Naive B cell (primary cell): ENCODE measurements at regions not wholly inside any gene's neighbourhood (a gene's known extent, or its start where the extent isn't known, plus 50 kb on each side); places are given as distances from the start of the nearest gene placed in this dataset.

Experiments
- ATAC-seq, 2 donors: fragments of 150-1000 bp; cut with Tn5 transposase; 2 replicates each; pipeline ENCODE4 v1.10.0; 2021; ENCODE audit warnings: low read depth in 2 of 2, mild to moderate bottlenecking in 2 of 2, moderate library complexity in 2 of 2
- DNase-seq: peaks from one replicate; pipeline ENCODE4 v3.0.0; 2022
- H3K27ac Mint-ChIP-seq, 6 donors: one replicate each; pipeline ENCODE4 v1.8.0; 2020 to 2022; ENCODE audit warnings: mild to moderate bottlenecking in 6 of 6, mixed read lengths in 6 of 6, moderate library complexity in 5 of 6, inconsistent platforms in 2 of 6
- H3K27me3 Mint-ChIP-seq, 3 donors: one replicate each; pipeline ENCODE4 v1.8.0; 2021 to 2022; ENCODE audit warnings: mixed read lengths in 3 of 3, mild to moderate bottlenecking in 1 of 3
- H3K36me3 Mint-ChIP-seq, 2 donors: one replicate each; pipeline ENCODE4 v1.8.0; 2020 to 2022; ENCODE audit warnings: mixed read lengths in 2 of 2, inconsistent platforms in 1 of 2, mild to moderate bottlenecking in 1 of 2
- H3K4me1 Mint-ChIP-seq, 3 donors: one replicate each; pipeline ENCODE4 v1.8.0; 2020 to 2022; ENCODE audit warnings: mixed read lengths in 3 of 3, inconsistent platforms in 1 of 3, mild to moderate bottlenecking in 1 of 3, moderate library complexity in 1 of 3
- H3K4me3 Mint-ChIP-seq, 8 donors: one replicate each; pipeline ENCODE4 v1.8.0; 2020 to 2022; ENCODE audit warnings: mild to moderate bottlenecking in 8 of 8, mixed read lengths in 8 of 8, moderate library complexity in 8 of 8, inconsistent platforms in 2 of 8
- H3K9me3 Mint-ChIP-seq, 7 donors: one replicate each; pipeline ENCODE4 v1.8.0; 2020 to 2022; ENCODE audit warnings: mixed read lengths in 7 of 7, mild to moderate bottlenecking in 5 of 7, inconsistent platforms in 2 of 7, moderate library complexity in 1 of 7

GRCh38 chr3:194246709-194247349 lies 104.3 kb downstream of the CPN2 start:
- Mint-ChIP-seq H3K27me3 (peaks cover 33 to 60% (median 52%) of the 10 kb centered on the region in 3 donors), H3K9me3 (no peaks in the 10 kb centered on the region), H3K4me3 (no peak overlapping the region), H3K27ac (no peak overlapping the region), H3K36me3 (peaks cover 0 to 5% of the 10 kb centered on the region in 2 donors), H3K4me1 (peaks cover 0 to 5% (median 5%) of the 10 kb centered on the region in 3 donors)
- DNase-seq (no peak), ATAC-seq (no peak)

DNA sequence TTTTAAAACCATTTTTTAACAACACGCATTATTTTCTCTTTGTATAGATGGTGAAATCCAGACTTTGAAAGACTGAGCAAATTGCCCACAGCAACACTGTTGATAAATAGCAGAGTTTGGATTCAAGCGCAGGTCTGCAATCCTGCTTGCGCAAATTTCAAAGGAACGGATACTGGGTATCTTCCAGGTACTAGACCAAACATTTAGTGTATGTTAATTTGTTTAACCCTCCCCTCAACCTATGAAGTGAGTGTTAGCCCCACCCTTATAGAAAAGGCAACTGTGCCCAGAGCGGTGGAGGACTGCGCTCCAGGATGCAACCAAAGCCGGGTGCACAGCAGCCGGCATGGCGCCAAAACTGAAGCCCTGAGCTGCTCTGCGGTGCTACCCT lies 103.8 kb downstream of the CPN2 start:
- H3K27ac Mint-ChIP-seq = peak overlapping the region in 1 of 6 donors; percentile 55
- peaks cover 0 to 5% (median 5%) of the 10 kb centered on the region in 3 donors for H3K4me1 Mint-ChIP-seq
- peaks cover 30 to 60% (median 53%) of the 10 kb centered on the region in 3 donors for H3K27me3 Mint-ChIP-seq
- no peak for ATAC-seq
- no peak overlapping the region for H3K4me3 Mint-ChIP-seq
- no peaks in the 10 kb centered on the region for H3K9me3 Mint-ChIP-seq
- H3K36me3 Mint-ChIP-seq = peaks cover 0 to 5% of the 10 kb centered on the region in 2 donors
- DNase-seq = no peak

GRCh38 chr3:194249323-194250097 lies 101.6 kb downstream of the CPN2 start:
- Mint-ChIP-seq H3K27ac (peak overlapping the region in 1 of 6 donors; percentile 27), H3K4me3 (no peak overlapping the region), H3K4me1 (peaks cover 3 to 13% (median 9%) of the 10 kb centered on the region in 3 donors), H3K36me3 (peaks cover 0 to 5% of the 10 kb centered on the region in 2 donors), H3K9me3 (no peaks in the 10 kb centered on the region), H3K27me3 (peaks cover 32 to 60% (median 54%) of the 10 kb centered on the region in 3 donors)
- no peak for ATAC-seq
- DNase-seq = no peak

DNA sequence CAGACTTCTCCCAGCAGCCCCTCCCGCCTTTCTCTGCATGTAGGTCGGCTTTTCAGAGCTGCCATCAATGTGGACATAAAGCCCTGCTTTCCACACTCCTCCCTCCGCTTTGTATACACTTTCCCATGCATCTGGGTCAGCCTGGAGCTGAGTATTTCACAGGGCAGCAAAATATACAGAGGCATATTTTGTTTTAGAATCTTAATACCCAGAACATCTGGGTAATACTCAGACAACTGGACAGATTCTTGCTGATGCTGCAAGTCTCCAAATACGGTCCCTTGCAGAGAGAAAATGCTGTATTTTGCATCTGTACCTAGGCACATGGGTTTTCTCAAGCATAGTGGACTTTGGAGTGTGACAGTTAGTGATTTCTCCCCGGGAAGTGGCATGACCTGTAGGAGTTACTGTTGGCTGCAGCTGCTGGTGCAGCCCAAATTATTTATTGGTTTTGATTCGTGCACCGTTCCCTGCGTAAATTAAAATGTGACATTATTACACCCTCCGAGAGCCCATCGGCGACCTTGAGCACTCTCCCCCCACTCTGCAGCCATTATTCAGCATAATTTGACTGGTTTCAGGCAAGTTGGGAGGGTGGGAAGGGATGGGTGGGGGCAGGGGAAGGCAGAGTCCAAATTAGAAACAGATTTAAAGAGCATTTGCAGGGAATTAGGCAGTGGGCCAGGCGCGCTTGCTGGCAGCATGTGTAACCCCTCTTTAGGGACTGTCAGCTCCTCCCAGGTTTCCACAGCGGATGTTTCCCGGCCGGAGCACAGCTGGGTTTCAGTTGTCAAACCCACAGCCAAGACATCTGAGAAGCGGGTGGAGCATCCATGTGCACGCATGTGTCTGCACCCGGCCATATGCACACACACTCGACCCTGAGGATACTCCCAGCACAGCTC lies 100.8 kb downstream of the CPN2 start:
- Mint-ChIP-seq H3K27me3 (peaks cover 32 to 60% (median 54%) of the 10 kb centered on the region in 3 donors), H3K9me3 (no peaks in the 10 kb centered on the region), H3K27ac (no peak overlapping the region), H3K4me1 (peaks cover 9 to 16% (median 12%) of the 10 kb centered on the region in 3 donors), H3K4me3 (peak overlapping the region in 1 of 8 donors; percentile 34), H3K36me3 (peaks cover 0 to 5% of the 10 kb centered on the region in 2 donors)
- ATAC-seq (no peak), DNase-seq (no peak)

DNA sequence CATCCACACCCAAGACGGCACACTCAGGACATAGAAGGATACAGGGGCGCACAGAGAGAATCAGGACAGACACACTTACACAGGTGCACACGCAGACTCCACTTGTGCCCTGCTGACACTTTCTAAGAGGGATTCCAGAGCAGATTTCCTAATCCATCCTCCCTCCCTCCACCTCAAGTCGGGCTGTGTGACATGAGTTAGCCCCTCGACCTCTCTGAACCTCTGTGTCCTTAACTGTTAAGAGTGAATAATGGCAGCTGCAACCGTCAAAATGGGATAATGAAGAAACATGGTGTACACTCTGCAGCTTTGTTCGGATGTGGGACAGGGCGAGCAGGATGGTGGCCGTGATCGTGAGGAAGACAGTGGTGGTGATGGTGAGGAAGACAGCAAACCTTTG lies 100.1 kb downstream of the CPN2 start:
- H3K27me3 Mint-ChIP-seq = peaks cover 32 to 60% (median 54%) of the 10 kb centered on the region in 3 donors
- peak overlapping the region in 1 of 6 donors; percentile 62 for H3K27ac Mint-ChIP-seq
- H3K36me3 Mint-ChIP-seq = peaks cover 0 to 5% of the 10 kb centered on the region in 2 donors
- H3K9me3 Mint-ChIP-seq = no peaks in the 10 kb centered on the region
- H3K4me1 Mint-ChIP-seq = peaks cover 16 to 23% (median 18%) of the 10 kb centered on the region in 3 donors
- DNase-seq = no peak
- ATAC-seq = no peak
- no peak overlapping the region for H3K4me3 Mint-ChIP-seq

DNA sequence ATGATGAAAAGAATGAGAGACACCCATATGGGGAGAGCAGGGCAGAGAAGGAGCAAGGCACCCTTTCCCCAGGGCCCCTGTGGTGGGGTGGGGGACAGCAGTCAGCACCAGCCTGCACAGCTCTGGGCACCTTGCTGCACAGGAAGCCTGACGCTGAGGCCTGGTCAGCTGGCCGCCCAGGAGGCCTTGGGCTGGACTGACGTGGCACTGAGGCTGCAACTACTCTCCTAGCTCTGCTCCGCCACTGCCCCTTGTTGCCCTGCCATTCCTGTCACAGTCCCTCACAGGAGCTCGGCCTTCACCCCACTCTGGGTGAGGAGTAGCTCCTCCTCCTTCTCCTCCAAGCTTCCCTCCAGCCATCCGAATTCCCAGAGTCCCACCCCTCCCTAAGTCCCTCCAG lies 99.7 kb downstream of the CPN2 start:
- ATAC-seq (no peak), DNase-seq (no peak)
- Mint-ChIP-seq H3K27ac (no peak overlapping the region), H3K4me1 (peaks cover 18 to 25% (median 20%) of the 10 kb centered on the region in 3 donors), H3K4me3 (no peak overlapping the region), H3K9me3 (no peaks in the 10 kb centered on the region), H3K36me3 (peaks cover 0 to 5% of the 10 kb centered on the region in 2 donors), H3K27me3 (peaks cover 32 to 59% (median 54%) of the 10 kb centered on the region in 3 donors)

DNA sequence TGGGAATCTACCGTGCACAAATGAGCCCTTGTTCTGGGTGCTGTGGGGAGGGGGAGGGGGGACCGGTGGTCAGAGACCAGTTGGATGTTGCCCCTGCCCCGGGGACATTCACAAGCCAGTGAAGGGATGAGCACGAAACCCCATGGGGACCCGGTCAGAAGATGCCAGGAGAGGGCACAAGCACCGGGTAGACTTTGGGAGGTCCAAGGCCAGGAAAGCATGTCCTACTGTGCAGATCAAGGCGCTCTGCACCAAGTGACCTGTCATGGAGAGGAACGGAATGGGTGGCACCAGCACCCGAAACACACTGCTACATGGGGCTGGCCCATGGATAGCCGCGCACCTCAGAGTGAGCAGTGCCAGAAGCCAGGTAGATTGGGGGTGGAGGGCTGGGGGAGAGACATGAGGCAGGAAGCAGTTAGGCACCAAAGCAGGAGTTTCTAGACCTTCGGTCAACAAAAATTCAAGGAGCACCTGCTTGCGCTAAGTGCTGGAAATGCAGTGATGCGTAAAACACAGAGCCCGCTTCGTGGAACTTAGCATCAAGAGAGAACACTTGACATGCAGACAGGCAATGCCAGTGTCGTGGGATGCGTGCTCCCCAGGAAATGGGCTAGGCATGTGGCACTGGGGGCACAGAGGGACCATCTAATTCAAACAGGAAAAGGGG lies 99.1 kb downstream of the CPN2 start:
- H3K27ac Mint-ChIP-seq = peak overlapping the region in 1 of 6 donors; percentile 13
- ATAC-seq (no peak), DNase-seq (no peak)
- H3K36me3 Mint-ChIP-seq = peaks cover 0 to 5% of the 10 kb centered on the region in 2 donors
- H3K9me3 Mint-ChIP-seq = no peaks in the 10 kb centered on the region
- peaks cover 32 to 55% (median 54%) of the 10 kb centered on the region in 3 donors for H3K27me3 Mint-ChIP-seq
- H3K4me3 Mint-ChIP-seq = peak overlapping the region in 1 of 8 donors; percentile 3
- peaks cover 18 to 25% (median 20%) of the 10 kb centered on the region in 3 donors for H3K4me1 Mint-ChIP-seq

GRCh38 chr3:194253270-194253669 lies 97.9 kb downstream of the CPN2 start:
- H3K36me3 Mint-ChIP-seq = peaks cover 0 to 6% of the 10 kb centered on the region in 2 donors
- ATAC-seq = no peak
- H3K4me1 Mint-ChIP-seq = peaks cover 18 to 25% (median 20%) of the 10 kb centered on the region in 3 donors
- H3K4me3 Mint-ChIP-seq = peak overlapping the region in 1 of 8 donors; percentile 37
- H3K27ac Mint-ChIP-seq = no peak overlapping the region
- peaks cover 30 to 48% (median 46%) of the 10 kb centered on the region in 3 donors for H3K27me3 Mint-ChIP-seq
- peaks cover 0 to 7% (median 0%) of the 10 kb centered on the region in 7 donors for H3K9me3 Mint-ChIP-seq
- no peak for DNase-seq

DNA sequence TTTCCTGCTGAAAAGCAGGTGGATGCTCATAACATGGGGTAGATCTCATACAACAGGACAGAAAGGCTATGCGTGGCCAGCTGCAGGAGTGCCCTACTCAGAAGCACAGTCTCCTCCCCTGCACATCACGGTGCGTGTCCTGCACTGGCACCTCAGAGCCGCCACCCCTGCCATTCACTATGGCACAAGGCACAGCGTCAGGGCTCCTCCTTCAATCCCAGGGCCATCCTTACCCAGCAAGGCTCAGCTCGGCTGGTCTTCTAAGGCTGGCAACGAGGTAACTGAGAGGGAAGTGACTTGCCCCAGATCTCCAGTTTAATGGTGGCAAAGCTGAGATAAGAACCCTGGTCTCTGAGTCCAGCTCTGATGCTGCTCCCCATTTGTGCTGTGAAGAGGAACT lies 97.1 kb downstream of the CPN2 start:
- peak overlapping the region in 2 of 8 donors; percentile 13 to 42 for H3K4me3 Mint-ChIP-seq
- peaks cover 18 to 25% (median 20%) of the 10 kb centered on the region in 3 donors for H3K4me1 Mint-ChIP-seq
- peak overlapping the region in 1 of 6 donors; percentile 92 for H3K27ac Mint-ChIP-seq
- H3K9me3 Mint-ChIP-seq = peaks cover 0 to 11% (median 0%) of the 10 kb centered on the region in 7 donors
- H3K27me3 Mint-ChIP-seq = peaks cover 26 to 40% (median 39%) of the 10 kb centered on the region in 3 donors
- DNase-seq (no peak), ATAC-seq (no peak)
- peaks cover 0 to 9% of the 10 kb centered on the region in 2 donors for H3K36me3 Mint-ChIP-seq

DNA sequence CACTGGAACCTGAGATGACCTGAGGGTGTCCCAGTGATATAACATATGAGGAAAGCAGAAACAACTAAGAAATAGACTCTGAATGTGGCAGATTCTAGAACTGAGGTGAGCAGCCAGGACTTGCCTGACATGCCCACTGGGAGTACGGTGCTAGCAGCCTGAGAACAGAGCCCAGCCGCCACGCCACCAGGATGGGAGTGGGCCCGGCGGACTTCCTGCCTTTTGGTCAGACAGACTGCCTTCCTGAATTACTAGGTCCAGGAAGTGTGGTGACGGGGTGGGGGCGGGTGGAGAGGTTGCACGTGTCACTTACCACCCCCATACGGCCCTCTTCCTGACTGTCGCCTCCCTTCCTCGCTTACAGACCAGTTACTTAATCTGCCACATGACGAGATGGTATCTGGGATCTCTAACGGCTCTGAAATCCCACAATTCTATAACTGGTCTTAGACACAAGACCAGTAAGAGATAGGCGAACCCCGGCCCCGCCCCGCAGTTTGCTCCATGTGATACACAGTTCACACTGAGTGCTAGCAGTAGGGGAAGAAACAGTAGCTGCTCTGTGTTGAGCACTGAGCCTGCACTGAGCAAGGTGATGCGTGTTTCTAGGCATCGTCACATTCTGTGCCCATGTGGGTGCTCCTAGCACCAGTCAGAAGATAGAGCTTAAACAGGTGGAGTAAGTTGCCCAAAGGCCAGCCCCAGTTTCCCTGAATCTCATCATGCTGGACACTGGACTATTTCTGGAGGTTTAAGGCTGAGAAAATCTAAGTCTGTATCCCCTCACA lies 95.7 kb downstream of the CPN2 start:
- H3K27ac Mint-ChIP-seq = peak overlapping the region; percentile 46 to 80 (median 72)
- H3K36me3 Mint-ChIP-seq = peaks cover 0 to 9% of the 10 kb centered on the region in 2 donors
- H3K9me3 Mint-ChIP-seq = peaks cover 0 to 11% (median 0%) of the 10 kb centered on the region in 7 donors
- peaks cover 18 to 20% (median 19%) of the 10 kb centered on the region in 3 donors for H3K4me1 Mint-ChIP-seq
- ATAC-seq = peak; percentile 79 to 86
- H3K27me3 Mint-ChIP-seq = peaks cover 22 to 29% (median 25%) of the 10 kb centered on the region in 3 donors
- peak; percentile 29 for DNase-seq
- H3K4me3 Mint-ChIP-seq = peak overlapping the region; percentile 6 to 89 (median 79)

- Mint-ChIP-seq H3K4me1 (peaks cover 14 to 20% (median 19%) of the 10 kb centered on the region in 3 donors), H3K9me3 (peaks cover 0 to 11% (median 0%) of the 10 kb centered on the region in 7 donors), H3K36me3 (peaks cover 0 to 9% of the 10 kb centered on the region in 2 donors), H3K27ac (peak overlapping the region in 4 of 6 donors; percentile 37 to 75 (median 60)), H3K27me3 (peaks cover 14 to 21% (median 18%) of the 10 kb centered on the region in 3 donors), H3K4me3 (peak overlapping the region in 5 of 8 donors; percentile 25 to 87 (median 47))
- DNase-seq (no peak), ATAC-seq (no peak)
Measured at GRCh38 chr3:194256040-194256945, 94.8 kb downstream of the CPN2 start.
